HG03095 (cell line): ENCODE measurements at regions not wholly inside any gene's neighbourhood (a gene's known extent, or its start where the extent isn't known, plus 50 kb on each side); places are given as distances from the start of the nearest gene placed in this dataset.

Experiments
- ATAC-seq: cut with Tn5 transposase; IDR thresholded peaks from one replicate; pipeline ENCODE4 v1.9.1; 2021; ENCODE audit warnings: moderate library complexity; ENCODE audit not compliant: unreplicated experiment

DNA sequence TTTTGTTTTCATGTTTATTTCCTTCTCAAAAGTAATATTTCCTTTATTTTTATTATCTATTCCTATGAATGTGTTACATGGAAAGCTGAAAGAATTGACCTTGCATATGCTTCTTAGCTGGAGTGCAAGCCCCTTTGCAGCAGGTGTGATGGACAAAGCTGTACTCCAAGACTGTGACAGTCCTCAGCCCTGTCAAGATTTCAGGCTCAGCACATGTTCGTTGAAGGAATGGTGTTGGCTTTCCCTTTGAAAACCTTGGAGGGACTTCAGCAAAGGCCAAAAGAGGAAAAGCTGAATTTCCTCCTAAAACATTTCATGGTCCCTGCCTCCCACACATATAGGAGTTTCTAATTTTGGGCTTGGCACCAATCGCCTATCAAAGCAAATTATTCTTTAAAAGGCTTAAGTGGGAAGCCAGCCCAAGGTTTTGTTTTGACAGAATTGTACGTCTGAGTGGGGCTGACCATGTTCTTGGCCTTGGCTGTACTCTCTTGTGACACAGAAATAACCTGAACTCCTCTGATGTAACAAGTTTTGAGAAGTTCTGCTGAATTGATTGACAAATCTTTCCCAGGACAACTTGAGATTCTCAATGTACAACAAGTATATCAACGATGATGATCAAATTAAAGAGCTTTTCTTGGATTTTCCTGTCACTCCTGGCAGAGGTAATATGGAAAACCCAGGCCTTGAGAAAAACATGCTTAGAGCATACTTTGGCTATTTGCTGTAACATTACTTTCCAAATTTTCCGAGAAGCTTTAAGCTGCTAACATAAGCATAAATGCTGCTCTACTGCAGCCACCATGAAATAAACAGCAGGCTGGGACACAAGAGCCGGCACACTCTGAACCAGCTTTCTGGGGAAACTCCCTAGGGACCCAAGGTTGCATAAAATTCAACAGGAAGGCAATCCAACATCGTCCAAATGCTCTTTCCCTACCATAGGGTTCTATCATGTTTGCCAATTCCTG, 135.7 kb upstream of the ZNF648 start:
- no peak for ATAC-seq

GRCh38 chr1:182195733-182196132, 134.2 kb upstream of the ZNF648 start:
- no peak for ATAC-seq

GRCh38 chr1:182193908-182194550, 132.5 kb upstream of the ZNF648 start:
- no peak for ATAC-seq

- no peak for ATAC-seq
Observed at GRCh38 chr1:182192966-182193365, 131.5 kb upstream of the ZNF648 start.

- no peak for ATAC-seq
Observed at GRCh38 chr1:182192215-182192614, 130.7 kb upstream of the ZNF648 start.

GRCh38 chr1:182191381-182192115, 130.0 kb upstream of the ZNF648 start:
- ATAC-seq: no peak

DNA sequence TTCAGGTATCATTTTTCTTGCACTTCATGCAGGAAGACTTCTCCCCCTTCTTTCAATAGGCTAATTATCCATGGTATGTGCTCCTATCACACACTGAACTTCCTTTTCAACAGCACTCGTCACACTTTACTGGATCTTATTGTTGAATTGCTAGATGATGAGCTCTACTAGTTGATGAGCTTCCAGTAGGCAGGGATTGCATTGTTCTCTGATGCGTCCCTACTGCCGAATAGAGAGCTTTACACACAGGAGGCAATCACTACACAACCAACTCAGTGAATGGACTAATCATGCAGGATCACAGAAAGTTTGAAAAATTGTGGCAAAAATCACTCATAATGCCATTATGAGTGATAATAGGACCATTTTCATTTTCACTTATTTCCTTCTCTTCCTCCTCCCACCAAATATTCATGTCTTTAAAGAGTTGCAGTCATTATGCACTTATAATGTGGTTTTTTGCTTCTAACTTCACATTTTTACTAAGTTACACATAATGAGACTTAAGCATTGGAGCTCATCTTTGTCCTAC, 128.1 kb upstream of the ZNF648 start:
- no peak for ATAC-seq

DNA sequence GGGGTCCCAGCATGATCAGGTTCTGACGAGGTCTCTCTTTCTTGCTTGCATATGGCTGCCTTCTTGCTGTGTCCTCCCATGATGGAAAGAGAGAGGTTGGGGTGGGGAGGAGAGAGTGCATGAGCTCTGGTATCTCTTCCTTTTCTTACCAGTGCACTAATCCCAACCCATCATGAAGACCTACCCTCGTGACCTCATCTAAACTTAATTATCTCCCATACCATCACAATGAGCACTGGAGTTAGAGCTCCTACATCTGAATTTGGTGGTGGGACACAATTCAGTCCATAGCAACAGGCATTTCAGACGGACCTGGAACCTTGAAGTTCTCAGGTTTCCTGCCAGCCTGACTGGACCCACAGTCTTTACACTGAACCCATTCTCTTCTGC, 125.2 kb upstream of the ZNF648 start:
- ATAC-seq: no peak

- ATAC-seq: no peak
Observed at GRCh38 chr1:182185842-182186756, 124.6 kb upstream of the ZNF648 start.

DNA sequence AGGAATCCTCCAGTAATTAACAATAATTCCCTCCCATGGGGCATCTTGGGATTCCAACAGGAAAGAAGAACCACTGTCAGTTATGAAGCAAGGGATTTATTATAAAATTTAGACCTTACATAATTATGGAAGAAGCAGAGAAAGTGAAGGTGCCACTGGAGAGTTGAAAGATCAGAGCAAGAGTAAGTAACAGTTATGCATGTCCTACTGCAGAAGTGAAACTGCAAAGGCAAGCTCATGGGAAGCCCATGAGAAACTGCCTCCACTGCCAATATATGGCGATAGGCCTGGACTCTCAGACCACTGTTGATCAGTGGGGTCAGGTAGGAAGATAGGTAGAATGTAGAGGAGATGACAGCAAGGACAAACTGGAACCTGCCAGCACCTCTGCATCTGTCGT, 123.6 kb upstream of the ZNF648 start:
- ATAC-seq: no peak

DNA sequence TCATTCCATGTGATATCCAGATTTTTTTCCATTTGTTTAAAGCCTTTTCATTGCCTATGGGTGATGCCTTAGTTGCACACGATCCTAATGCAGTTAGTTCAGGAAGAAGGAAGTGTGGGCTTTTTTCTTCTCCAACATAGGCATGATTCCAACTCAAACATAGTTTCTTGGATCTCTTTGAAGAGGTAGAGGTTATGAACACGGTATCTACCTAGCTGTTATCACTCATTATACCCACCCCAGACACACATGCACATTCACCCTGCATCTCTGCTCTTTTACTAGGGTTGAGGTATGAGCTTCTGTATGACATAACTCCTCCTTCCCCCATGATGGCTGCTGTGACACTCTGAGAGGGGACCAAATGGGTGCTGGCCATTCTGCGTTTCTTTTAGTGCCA, 122.1 kb upstream of the ZNF648 start:
- no peak for ATAC-seq

- no peak for ATAC-seq
Observed at GRCh38 chr1:182182311-182182710, 120.8 kb upstream of the ZNF648 start.

GRCh38 chr1:182181167-182181572, 119.7 kb upstream of the ZNF648 start:
- ATAC-seq: no peak

DNA sequence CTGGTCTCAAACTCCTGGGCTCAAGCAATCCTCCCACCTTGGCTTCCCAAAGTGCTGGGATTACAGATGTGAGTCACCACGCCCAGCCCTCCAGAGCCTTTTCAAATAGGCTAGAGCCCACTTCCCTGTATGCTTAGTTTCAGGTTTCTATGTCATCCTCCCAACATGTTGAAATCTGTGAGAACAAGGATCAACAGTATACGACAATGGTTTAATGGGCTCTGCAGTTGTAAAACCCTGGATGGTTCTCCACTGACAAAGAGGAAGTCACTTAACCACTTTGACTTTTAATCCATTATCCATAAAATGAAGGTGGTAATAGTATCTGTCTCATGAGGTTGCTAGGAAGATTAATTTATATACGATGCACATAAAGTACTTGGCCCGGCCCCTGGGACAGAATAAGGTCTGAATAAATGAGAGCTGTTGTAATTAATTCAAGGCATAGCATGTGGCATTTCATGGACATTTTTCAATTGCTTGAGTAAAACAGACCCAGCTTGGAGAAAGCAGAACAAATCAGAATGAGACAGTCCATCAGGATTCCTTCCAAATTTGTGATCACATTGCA, 113.9 kb upstream of the ZNF648 start:
- no peak for ATAC-seq

DNA sequence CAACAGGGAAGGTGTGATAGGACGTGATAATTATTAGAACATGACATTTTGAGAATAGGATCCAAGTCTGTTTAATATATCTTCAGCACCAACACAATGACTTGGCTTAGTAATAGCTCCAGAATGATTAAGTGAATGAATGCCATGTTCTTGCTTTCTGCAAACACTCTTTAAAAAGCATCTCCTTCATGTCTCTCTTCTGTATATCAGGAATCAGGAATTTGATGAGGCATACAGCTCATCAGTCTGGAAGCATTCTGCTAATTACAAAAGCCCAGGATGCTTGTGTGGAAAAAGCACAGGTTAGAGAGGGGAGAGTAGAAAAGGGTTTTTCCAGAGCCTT, 113.0 kb upstream of the ZNF648 start:
- ATAC-seq: no peak

DNA sequence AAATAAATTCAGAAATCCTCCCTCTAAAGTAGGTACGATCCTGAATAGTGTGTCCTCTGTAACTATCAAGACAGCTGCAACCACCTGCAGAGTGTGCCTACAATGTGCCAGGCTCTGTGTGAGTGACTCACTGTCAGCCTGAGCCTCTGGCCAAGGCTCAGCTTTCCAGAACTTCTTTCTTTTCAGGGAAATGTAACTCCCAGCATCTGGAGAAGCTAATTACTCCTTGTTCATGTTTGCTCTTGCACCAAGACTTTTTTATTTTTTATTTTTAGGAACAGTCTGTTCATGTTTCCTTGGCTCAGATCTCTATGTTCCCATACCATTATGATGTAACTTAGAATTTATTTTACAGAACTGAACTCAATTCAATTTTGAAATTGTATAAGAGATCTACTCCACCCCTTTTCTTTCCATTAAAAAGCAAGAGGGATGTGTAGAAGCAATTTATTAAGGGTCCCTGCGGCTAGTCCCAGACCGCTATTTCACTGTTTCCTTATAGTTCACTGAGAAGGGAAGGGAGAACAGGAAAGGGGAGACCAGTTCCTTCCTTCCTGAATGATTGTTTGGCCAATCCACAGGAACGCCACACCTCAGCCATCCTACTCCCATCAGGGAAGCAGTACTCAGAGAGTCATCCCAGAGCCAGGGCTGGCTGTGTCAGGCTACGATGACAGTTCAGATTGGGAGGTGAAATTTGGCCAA, 112.4 kb upstream of the ZNF648 start:
- ATAC-seq: no peak

DNA sequence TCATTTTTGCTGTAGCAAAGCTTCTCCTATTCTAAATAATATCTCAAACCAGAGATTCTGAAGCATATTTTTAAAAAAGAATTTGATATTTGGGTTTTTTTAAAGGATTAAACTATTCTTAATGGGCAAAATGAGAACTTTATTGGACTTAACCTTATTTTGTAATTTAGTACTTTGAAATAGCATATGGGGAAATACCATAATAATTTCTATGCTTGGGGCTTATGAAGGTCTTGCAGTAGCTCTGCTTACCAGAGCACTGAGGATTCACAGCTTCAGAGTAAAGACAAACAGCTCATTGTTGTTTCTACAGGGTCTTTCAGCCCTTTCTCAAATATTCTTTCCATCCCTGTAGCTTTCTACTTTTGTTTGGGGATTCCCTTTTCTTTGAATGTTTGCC, 111.2 kb upstream of the ZNF648 start:
- no peak for ATAC-seq

DNA sequence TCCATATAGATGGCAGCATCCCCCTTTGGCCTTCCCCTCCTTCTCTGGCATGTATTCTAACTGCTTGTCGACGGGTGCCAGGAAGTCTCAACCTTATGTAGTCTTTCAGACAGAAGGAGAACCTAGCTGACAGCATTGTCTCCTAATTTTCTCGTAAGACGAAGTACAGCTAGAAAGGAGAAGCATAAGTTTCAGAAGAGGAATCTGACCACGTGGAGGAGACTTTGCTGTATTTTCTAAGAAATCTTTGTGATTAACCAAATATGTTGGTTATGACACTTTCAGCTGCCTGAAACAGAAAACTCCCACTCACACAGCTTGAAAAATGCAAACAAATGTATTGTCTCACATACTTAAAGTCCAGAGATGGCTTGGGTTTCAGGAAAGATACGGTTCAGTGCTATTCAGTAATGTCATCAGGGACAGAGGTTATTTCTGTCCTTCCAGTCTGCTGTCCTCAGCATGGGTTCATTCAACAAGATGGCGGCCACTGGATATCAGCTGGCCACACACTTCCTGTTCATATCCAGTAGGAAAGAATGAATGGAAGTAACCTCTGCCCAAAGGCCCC, 109.5 kb upstream of the ZNF648 start:
- ATAC-seq: no peak

GRCh38 chr1:182169203-182169602, 107.7 kb upstream of the ZNF648 start:
- no peak for ATAC-seq
